ENCODE measurements at regions not wholly inside any gene's neighbourhood (a gene's known extent, or its start where the extent isn't known, plus 50 kb on each side); places are given as distances from the start of the nearest gene placed in this dataset.

- no peak for TF ChIP-seq CTCF (IDR thresholded peaks at IDR 0.05)
- no peak for TF ChIP-seq POLR2A (IDR thresholded peaks at IDR 0.05)
Measured at GRCh38 chr4:89411539-89412309, 104.1 kb upstream of the GPRIN3 start.
